ENCODE measurements at regions not wholly inside any gene's neighbourhood (a gene's known extent, or its start where the extent isn't known, plus 50 kb on each side); places are given as distances from the start of the nearest gene placed in this dataset.

GRCh38 chr21:25031750-25032149 is 575.5 kb downstream of the MRPL39 start:
- TF ChIP-seq CTCF (IDR thresholded peaks at IDR 0.05; ENCODE audit: low read depth, low read length) = no peak
- no peak for TF ChIP-seq EZH2phosphoT487 (IDR thresholded peaks at IDR 0.05; ENCODE audit: low read depth)

All from OCI-LY3 (cell line).